HG02852 (cell line): ENCODE measurements at regions not wholly inside any gene's neighbourhood (a gene's known extent, or its start where the extent isn't known, plus 50 kb on each side); places are given as distances from the start of the nearest gene placed in this dataset.
"Not testable (repeated sequence)": the region's sequence is repeated elsewhere in the genome, so short reads cannot be mapped to it uniquely, and the experiment has no call there.

Experiments used
- ATAC-seq: cut with Tn5 transposase; IDR thresholded peaks from one replicate; pipeline ENCODE4 v1.9.1; 2021; ENCODE audit warnings: mild to moderate bottlenecking, moderate library complexity; ENCODE audit not compliant: unreplicated experiment

DNA sequence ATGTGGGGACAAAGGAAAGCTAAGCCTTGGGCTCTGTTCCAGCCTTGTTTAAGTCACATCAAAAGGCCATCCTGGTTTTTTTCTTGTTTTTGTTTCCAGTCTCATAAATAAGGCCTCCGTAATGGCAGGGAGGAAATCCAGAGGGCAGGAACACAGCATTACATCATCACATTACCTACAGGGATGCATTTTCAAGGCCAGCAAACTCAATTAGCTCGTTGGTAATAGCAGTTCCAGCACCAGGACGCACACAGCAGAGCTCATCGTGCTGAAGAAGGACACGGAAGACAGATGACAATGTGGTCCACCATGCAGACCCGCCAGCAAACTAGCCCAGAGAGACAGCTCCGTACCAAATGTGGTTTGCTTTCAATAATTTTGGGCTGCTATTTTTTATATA is 1209.2 kb downstream of the TYW1 start:
- ATAC-seq = no peak

DNA sequence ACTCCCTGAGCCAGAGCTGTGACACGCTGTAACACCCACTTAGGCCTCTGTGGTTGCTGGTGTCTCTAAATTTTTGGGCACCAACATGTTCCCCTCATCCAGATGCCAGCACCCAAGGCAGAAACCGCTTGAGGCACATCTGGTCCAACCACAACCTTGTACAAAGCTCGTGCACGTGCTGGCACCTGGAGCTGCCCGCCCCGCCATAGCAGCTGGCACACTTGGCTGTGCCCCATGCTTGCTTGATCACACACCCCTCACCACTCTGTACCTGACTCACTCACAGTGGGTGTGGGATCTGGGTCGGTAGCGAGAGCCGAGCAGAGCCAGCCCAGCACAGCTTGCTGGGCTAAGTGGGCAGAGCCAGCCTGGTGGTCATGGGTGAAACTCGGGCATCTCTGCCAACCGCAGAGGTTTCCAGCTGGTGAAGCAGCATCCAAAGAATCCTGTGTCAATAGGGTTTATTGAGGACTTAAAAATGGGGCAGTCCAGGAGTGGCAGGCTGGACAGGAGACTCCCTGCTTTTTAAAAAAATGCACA is 1210.4 kb downstream of the TYW1 start:
- no peak for ATAC-seq

DNA sequence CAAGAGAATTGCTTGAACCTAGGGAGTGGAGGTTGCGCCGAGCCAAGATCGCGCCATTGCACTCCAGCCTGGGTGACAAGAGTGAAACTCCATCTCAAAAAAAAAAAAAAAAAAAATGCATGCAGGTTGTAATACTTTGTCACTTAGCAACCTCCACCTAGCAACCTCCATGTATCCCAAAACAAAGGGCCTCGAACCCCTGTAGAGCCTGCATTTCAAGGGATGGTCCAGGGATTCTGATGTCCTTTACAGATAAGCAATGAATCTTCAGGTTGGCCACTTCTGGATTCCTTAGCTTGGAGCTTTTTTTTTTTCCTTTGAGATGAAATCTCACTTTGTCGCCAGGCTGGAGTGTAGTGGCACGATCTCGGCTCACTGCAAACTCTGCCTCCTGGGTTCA is 1211.0 kb downstream of the TYW1 start:
- ATAC-seq = no peak

DNA sequence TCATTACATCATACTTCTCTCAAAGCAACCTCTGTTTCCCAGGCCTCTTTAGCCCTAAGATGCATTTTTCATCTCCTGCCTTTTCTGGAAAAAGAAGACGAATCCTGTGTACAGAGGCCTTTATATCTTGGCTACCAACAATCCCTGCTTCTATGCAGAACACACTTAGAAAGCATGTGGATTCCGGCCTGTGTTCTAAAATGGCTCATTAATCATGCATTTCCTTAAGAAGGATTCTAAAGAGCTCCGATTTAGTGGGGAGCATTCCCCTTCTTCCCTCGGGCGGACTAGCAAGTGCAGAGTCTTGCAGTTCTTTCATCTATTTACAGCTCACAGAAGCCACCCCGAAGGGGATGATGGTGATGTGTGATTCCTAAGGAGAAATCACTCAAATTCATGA is 1212.9 kb downstream of the TYW1 start:
- ATAC-seq = no peak

DNA sequence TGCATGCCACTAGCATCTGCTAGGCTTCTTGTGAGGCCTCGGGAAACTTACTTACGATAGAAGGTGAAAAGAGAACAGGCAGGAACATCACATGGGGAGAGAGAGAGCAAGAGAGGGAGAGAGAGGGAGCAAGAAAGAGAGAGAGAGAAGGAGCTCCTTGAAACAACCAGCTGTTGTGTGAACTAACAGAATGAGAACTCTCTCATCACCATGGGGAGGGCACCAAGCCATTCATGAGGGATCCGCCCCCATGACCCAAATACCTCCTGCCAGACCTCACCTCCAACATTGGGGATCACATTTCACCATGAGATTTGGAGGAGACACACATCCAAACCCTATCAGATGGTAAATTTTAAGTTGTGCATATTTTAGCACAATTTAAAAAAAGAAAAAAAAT is 1217.2 kb downstream of the TYW1 start:
- no peak for ATAC-seq

DNA sequence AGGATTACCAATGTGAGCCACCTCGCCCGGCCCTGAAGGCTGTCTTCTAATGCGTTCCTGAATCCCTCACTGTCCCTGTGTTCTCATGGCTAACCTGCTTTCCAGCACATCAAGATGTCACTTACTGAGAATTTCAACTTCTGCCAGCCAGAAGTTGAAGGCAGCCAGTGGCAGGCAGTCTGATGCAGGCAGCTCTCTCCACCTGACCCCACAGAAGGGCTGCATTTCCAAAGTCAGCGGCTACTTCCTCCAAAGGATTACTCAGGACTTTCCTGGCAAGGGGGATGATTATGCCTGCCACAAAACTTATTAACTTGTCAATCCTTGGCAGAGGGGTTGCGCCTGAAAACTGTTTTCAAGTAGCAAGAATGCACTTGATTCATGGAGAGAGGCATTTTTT is 1219.4 kb downstream of the TYW1 start:
- no peak for ATAC-seq

DNA sequence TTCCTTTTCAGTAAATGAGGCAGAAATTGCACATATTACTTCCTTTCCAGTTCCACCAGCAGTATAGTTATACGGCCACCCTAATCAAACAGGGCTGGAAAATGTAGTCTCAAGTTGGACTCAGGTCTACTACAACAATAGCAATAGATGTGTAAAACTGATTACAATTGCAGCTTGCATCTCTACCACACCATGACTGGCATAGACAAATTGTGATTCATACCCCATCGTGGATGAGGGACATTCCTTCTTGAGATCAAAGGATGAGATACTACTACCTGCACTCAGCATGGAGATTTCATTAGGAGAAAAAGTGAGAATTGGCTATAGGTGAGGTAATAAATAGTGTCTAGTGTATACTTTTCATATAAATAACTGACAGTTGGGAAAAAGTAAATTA is 1220.8 kb downstream of the TYW1 start:
- ATAC-seq = no peak

DNA sequence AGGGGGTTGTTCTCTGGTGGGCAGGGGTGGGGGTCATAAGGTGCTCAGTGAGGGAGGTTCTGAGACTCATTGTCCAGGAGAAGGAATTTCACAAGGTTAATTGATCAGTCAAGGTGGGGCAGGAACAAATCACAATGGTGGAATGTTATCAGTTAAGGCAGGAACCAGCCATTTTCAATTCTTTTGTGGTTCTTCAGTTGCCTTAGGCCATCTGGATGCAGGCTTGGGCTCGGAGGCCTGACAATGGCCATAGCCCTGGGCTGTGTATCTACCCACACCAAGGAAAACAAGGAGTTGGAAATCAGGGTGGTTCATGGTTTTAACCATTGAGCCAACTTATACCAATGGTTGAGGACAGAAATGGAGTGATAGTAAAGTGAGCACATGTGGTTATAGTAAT is 1221.8 kb downstream of the TYW1 start:
- ATAC-seq = no peak

DNA sequence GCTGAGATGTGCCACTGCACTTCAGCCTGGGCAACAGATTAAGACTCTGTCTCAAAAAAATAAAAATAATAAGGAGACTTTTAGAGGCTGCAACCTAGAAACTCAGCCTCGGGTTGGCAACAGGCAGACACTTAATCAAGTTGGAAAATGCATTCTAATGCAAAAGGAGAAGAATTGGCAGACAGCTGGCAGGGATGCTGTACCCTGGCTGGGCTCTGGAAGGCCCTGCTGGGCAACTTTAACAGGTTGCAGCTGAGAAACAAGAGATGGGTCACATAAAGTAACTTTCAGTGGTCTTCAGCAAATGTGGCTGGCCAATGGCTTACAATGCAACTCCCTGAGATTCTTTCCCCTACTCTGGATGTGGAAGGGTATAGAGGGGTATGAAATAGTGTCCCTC is 1225.7 kb downstream of the TYW1 start:
- ATAC-seq = no peak

DNA sequence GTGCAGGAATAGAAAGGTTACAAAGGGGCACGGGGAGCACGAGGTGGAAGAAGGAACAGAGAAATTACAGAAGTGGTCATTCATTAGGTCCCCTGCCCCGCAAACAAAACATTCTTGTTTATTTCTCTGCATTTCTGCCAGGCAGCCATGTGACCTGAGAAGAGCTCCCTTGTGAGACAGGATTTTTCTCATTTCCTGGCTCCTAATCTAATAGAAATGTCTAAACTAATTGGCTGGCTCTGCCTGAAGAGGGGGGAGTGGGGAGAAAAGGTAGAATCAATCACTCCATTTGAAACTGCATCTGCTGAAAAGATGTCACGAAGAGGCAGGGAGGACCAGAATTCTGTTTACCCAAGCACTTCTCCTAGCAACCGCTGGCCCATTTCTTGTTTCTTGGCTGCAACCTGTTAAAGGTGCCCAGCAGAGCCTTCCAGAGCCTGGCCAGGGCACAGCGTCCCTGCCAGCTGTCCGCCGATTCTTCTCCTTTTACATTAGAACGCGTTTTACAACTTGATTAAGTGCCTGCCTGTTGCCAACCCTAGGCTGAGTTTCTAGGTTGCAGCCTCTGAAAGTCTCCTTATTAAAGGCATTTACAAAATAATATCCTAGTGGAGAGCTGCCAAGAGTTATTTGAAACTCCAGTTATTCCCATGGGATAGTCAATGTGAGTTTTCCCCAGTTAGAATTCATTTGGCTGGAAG is 1227.6 kb downstream of the TYW1 start:
- ATAC-seq = no peak

DNA sequence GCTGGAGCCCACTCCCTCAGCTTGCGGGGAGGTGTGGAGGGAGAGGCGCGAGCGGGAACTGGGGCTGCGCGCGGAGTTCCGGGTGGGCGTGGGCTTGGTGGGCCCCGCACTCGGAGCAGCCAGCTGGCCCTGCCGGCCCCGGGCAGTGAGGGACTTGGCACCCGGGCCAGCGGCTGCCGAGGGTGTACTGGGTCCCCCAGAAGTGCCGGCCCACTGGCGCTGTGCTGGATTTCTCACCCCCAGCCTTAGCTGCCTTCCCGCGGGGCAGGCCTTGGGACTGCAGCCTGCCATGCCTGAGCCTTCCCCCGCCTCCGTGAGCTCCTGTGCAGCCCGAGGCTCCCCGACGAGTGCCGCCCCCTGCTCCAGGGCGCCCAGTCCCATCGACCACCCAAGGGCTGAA is 1234.4 kb downstream of the TYW1 start:
- not testable (repeated sequence) for ATAC-seq

DNA sequence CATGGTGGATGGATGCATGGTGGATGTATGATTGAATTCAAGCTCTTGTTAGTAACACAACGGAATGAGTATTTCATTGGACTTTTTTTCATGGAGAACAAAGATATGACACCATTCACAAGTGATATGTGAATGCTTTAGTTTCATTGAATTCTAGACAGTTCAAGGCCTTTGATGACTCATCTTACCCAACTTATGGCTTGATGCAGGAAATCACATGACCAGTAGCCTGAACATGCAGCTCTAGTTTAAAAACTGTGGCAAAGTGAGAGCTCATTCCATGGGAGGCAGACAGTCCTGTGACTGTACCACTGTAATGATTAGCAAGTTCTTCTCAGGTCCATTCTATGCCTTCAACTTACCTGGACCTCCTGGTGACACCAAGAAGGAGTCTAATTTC is 1239.3 kb downstream of the TYW1 start:
- no peak for ATAC-seq

DNA sequence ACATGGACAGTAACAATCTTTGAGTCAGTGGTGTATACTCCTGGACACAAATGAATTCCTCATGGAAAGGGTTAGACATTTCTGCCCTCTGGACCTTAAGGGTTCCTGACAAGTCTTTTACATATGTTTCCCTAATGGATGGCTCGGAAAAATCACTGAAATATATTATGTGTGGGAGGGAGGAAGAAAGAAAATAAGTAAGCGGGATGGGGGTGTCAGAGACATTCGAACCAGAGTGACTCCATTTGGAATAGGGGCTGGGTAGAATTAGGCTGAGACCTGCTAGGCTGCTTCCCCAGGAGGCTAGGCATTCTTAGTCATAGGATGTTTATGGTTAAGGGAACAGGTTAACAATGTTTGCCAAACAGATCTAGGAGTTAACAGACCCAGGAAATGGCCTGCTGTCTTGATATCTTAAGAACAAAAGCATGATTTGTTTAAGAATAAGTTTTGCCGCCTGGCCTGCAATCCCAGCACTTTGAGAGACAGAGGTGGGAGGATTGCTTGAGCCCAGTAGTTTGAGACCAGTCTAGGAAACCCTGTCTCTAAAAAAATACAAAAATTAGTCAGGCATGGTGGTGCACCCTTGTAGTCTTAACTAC is 1241.7 kb downstream of the TYW1 start:
- no peak for ATAC-seq

DNA sequence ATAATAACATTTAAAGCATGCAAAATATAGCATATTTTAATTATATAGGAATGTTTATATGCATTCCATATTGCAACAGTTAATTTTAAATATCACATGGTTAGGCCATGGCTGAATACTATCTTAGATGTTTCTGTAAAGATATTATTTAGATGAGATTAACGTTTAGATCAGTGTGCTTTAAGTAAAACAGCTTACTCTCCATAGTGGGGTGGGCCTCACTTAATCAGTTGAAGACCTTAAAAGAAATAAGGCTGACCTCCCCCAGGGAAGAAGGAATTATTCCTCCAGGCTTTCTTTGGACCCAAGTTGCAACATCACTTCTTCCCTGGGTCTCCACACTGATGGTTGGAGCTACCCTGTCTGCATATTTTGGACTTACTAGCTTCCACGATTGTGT is 1246.5 kb downstream of the TYW1 start:
- ATAC-seq = no peak

DNA sequence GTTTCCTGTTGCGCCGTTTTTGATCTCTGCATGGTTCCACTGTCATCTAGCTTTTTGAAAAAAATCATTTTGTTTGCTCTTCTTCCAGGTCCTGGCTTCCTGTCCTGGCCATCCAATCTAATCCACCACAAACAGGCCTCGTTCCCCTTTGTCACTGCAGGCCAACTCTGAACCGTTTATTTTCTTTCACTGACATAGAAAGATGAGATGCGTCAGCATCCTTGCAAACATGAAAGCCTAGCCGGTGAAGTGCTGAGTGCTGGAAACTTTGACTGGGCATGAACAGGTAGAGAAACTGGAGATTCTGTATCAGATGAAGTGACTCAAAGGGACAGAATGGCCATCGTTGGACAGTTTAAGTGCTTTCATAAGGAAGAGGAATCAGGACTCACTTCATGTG is 1247.8 kb downstream of the TYW1 start:
- ATAC-seq = no peak

DNA sequence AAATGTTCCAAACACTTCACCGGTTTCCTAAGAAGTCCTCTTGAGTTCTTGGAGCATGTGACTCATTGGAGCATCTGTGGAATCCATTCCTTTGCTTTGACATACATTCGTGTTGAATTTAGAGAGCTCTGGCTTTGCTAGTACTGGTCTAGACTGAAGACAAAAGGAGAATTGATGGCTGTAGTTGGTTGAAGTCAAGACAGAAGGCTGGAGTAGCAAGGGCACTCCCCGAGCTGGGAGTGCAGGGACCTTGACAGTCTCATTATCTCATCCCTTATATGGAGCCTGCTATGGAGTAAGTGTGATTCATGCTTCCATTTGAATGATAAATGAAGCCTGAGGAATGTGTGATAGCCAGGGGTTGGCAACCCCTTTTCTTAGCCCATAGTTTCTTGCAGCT is 1249.1 kb downstream of the TYW1 start:
- no peak for ATAC-seq

DNA sequence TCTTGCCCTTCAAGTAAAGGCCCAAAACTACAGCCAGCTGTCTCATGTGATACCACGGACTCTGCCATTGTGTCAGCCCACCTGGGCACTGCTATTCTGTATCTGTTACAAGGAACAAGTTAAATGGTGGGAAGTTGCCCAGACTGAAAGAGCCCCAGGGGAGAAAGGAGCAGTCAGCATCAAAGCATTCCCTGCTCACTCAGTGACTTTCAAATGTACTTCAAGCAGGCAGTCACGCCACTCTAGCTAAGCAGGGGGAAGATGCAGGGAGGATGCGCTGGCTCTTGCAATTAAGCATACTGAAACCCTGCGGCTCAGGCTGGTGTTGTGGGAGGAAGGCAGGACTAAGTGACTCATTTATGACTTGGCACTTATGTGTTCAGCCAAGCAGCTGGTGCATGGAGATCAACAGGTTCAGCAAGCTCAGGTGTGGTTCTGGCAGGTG is 1249.6 kb downstream of the TYW1 start:
- no peak for ATAC-seq

DNA sequence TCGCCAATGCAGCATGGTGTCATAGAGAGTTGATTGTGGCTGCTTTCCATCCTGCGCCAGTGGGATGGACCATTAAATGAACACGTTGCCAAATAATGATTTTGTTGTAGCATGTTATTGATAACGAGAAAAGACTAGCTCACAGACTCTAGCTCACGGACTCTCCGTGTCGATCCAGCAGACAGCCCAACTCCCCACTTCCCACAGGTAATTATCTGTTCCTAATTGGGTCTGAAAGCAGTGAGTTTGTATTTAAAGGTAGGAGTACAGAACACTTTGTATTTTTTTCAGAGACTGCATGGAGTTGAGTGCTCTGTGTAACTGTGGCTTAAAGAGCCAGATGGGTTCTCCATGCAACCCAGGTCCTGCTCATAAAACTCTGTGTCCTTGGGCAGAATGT is 1250.5 kb downstream of the TYW1 start:
- ATAC-seq = no peak

DNA sequence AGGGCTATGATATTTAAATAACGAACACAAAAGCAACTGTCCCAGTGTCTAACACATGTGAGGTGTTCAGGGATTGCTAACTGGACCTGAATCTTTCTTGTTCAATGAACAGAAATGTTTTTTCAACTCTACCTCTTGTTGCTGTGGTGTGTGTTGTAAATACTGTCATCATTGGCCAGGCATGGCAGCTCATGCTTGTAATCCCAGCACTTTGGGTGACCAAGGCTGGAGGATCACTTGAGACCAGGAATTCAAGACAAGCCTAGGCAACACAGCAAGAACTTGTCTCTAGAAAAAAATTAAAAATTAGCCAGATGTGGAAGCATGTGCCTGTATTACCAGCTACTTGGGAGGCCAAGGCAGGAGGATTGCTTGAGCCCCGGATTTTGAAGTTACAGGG is 1250.9 kb downstream of the TYW1 start:
- no peak for ATAC-seq

DNA sequence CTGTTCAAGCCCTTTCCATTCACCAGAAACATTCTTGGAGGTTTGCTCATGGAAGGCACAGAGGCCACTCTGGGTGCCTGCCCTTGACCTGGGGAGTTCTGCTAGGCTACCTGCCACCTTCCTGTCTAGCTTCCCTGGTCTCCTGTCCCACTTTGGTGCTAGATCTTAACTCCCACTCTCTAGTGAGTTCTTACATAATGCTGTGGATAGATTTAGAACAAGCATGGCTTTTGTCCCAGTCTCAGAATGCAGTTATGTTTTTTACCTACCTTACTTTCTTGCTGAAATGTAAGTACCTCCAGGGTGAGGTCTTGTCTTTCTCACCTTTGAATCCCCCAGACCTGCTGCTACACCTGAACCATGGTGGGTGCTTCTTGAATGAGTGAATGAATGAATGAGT is 1252.3 kb downstream of the TYW1 start:
- no peak for ATAC-seq

DNA sequence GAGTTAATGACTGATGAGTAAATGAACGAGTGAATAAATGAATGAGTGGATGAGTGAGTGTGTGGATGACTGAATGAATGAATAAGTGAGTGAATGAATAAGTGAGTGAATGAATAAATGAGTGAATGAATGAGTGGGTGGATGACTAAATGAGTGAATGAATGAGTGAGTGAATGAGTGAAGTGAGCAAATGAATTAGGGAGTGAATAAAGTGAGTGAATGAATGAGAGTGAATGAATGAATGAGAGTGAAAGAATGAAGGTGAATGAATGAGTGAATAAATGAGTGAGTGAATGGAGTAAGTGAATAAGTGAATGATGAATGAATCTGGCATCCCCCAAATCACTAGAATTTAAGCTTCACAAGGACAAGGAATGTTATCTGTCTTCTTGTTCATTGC is 1253.0 kb downstream of the TYW1 start:
- ATAC-seq = no peak

DNA sequence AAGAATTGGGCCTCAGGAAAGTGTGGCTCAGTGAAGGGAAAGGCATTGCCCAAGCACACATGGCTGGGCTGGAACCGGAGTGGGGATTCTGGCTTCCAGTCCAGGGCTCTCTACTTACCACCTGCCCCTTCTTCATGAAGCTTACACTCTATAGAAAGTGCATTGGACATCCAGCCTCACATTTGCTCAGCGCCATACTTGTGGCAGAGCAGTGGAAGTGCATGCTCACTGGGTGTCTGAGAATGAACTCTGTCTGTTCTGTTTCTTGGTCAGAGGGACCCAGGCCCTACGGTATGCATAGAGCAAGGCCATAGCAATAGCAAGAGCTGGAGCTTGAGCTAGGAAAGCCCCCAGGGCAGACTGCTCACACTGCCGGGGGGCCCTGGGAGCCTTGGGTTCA is 1253.5 kb downstream of the TYW1 start:
- ATAC-seq = no peak

DNA sequence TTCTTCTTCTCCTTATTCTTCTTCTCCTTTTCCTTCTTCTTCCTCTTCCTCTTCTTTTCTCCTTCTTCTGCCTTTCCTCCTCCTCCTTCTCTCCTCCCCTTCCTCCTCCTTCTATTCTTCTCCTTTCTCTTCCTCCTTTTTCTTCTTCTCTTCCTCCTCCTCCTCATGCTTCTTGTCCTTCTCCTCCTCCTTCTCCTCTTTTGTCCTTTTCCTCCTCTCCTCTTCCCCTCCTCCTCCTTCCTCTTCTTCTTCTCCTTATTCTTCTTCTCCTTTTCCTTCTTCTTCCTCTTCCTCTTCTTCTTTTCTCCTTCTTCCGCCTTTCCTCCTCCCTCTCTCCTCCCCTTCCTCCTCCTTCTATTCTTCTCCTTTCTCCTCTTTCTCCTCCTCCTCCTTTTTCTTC is 1258.2 kb downstream of the TYW1 start:
- not testable (repeated sequence) for ATAC-seq
